Astrocyte (in vitro differentiated cells and primary cell): ENCODE measurements at regions not wholly inside any gene's neighbourhood (a gene's known extent, or its start where the extent isn't known, plus 50 kb on each side); places are given as distances from the start of the nearest gene placed in this dataset.

Experiments used
- DNase-seq: peaks from one replicate; pipeline ENCODE4 v3.0.0-alpha.2; 2010; ENCODE audit warnings: low read depth
- FAIRE-seq: peaks from 2 replicates; lab custom pipeline; 2011; peaks lifted over from hg19 to GRCh38; lab: Jason Lieb, UNC
- H2AFZ ChIP-seq: 2 replicates; pipeline ENCODE4 v1.6.0; 2012; ENCODE audit warnings: low read depth, low read length, inconsistent platforms
- H3K27ac ChIP-seq: 2 replicates; pipeline ENCODE4 v1.5.1; 2011; ENCODE audit warnings: low read depth, low read length, inconsistent platforms
- H3K27me3 ChIP-seq: 2 replicates; pipeline ENCODE4 v1.6.0; 2011; ENCODE audit warnings: low read length, inconsistent platforms; ENCODE audit not compliant: insufficient read depth
- H3K36me3 ChIP-seq: 2 replicates; pipeline ENCODE4 v1.5.1; 2011; ENCODE audit warnings: low read length, inconsistent platforms; ENCODE audit not compliant: insufficient read depth
- H3K4me1 ChIP-seq: 2 replicates; pipeline ENCODE4 v1.5.1; 2011; ENCODE audit warnings: low read length, inconsistent platforms; ENCODE audit not compliant: insufficient read depth
- H3K4me2 ChIP-seq: 2 replicates; pipeline ENCODE4 v1.6.0; 2012; ENCODE audit warnings: low read length, inconsistent platforms
- H3K4me3 ChIP-seq: 2 replicates; pipeline ENCODE4 v1.5.1; 2011; ENCODE audit warnings: low read depth, mild to moderate bottlenecking, low read length, inconsistent platforms; ENCODE audit not compliant: insufficient read depth
- H3K79me2 ChIP-seq: 2 replicates; pipeline ENCODE4 v1.6.0; 2012; ENCODE audit warnings: mild to moderate bottlenecking, low read length, inconsistent platforms; ENCODE audit not compliant: insufficient read depth
- H3K9ac ChIP-seq: 2 replicates; pipeline ENCODE4 v1.6.0; 2012; ENCODE audit warnings: mild to moderate bottlenecking, low read length, inconsistent platforms
- H3K9me3 ChIP-seq: 2 replicates; pipeline ENCODE4 v1.5.1; 2012; ENCODE audit warnings: low read depth, mild to moderate bottlenecking, low read length, inconsistent platforms; ENCODE audit not compliant: insufficient read depth
- H4K20me1 ChIP-seq: 2 replicates; pipeline ENCODE4 v1.6.0; 2012; ENCODE audit warnings: low read length, inconsistent platforms; ENCODE audit not compliant: insufficient read depth
- H3K27ac Mint-ChIP-seq: one replicate; pipeline ENCODE4 v1.8.0; 2021; ENCODE audit warnings: mild to moderate bottlenecking, mixed read lengths; ENCODE audit not compliant: unreplicated experiment
- H3K27me3 Mint-ChIP-seq: one replicate; pipeline ENCODE4 v1.8.0; 2021; ENCODE audit warnings: low read depth, mixed read lengths; ENCODE audit not compliant: unreplicated experiment
- H3K36me3 Mint-ChIP-seq: one replicate; pipeline ENCODE4 v1.8.0; 2021; ENCODE audit warnings: low read depth, mixed read lengths; ENCODE audit not compliant: unreplicated experiment
- H3K4me1 Mint-ChIP-seq: one replicate; pipeline ENCODE4 v1.8.0; 2021; ENCODE audit warnings: low read depth, mixed read lengths; ENCODE audit not compliant: unreplicated experiment
- H3K4me3 Mint-ChIP-seq: one replicate; pipeline ENCODE4 v1.8.0; 2021; ENCODE audit warnings: mild to moderate bottlenecking, moderate library complexity, mixed read lengths; ENCODE audit not compliant: unreplicated experiment
- H3K9me3 Mint-ChIP-seq: one replicate; pipeline ENCODE4 v1.8.0; 2021; ENCODE audit warnings: mild to moderate bottlenecking, mixed read lengths; ENCODE audit not compliant: unreplicated experiment
- CTCF ChIP-seq: IDR thresholded peaks from 2 replicates; pipeline ENCODE4 v1.5.1; 2011; ENCODE audit warnings: low read depth, mild to moderate bottlenecking, inconsistent platforms, low read length, moderate library complexity; ENCODE audit not compliant: insufficient read depth
- EZH2 ChIP-seq: IDR thresholded peaks from 2 replicates; pipeline ENCODE4 v1.6.1; 2012; ENCODE audit warnings: mild to moderate bottlenecking, low read length, inconsistent platforms; ENCODE audit not compliant: insufficient read depth

GRCh38 chr12:131521326-131521725 lies 189.6 kb upstream of the SFSWAP start:
- H3K4me1 ChIP-seq: no peaks in the 10 kb centered on the region
- no peak overlapping the region for H3K9ac ChIP-seq
- H3K9me3 Mint-ChIP-seq: peaks cover 4% of the 10 kb centered on the region
- H3K9me3 ChIP-seq: no peaks in the 10 kb centered on the region
- H2AFZ ChIP-seq: no peak overlapping the region
- H4K20me1 ChIP-seq: no peaks in the 10 kb centered on the region
- no peaks in the 10 kb centered on the region for H3K27me3 ChIP-seq
- H3K27ac Mint-ChIP-seq: no peak overlapping the region
- no peak overlapping the region for H3K4me3 Mint-ChIP-seq
- peaks cover 5% of the 10 kb centered on the region for H3K27me3 Mint-ChIP-seq
- no peaks in the 10 kb centered on the region for H3K79me2 ChIP-seq
- no peak overlapping the region for H3K27ac ChIP-seq
- H3K36me3 ChIP-seq: no peaks in the 10 kb centered on the region
- no peak overlapping the region for H3K4me3 ChIP-seq
- H3K4me1 Mint-ChIP-seq: no peaks in the 10 kb centered on the region
- H3K36me3 Mint-ChIP-seq: no peaks in the 10 kb centered on the region
- no peak for FAIRE-seq
- no peak overlapping the region for H3K4me2 ChIP-seq
- TF ChIP-seq CTCF (no peak), EZH2 (no peak)
- no peak for DNase-seq

GRCh38 chr12:131525795-131526508 lies 184.9 kb upstream of the SFSWAP start:
- no peak for DNase-seq
- H3K27me3 ChIP-seq: no peaks in the 10 kb centered on the region
- no peak overlapping the region for H3K4me2 ChIP-seq
- no peaks in the 10 kb centered on the region for H3K36me3 ChIP-seq
- H2AFZ ChIP-seq: no peak overlapping the region
- no peak for FAIRE-seq
- H3K27ac Mint-ChIP-seq: no peak overlapping the region
- no peaks in the 10 kb centered on the region for H3K9me3 Mint-ChIP-seq
- no peaks in the 10 kb centered on the region for H3K9me3 ChIP-seq
- peaks cover 12% of the 10 kb centered on the region for H3K27me3 Mint-ChIP-seq
- H3K4me3 Mint-ChIP-seq: no peak overlapping the region
- H3K4me3 ChIP-seq: no peak overlapping the region
- no peaks in the 10 kb centered on the region for H3K4me1 Mint-ChIP-seq
- no peak overlapping the region for H3K9ac ChIP-seq
- TF ChIP-seq CTCF (no peak), EZH2 (no peak)
- H4K20me1 ChIP-seq: no peaks in the 10 kb centered on the region
- no peaks in the 10 kb centered on the region for H3K79me2 ChIP-seq
- no peaks in the 10 kb centered on the region for H3K36me3 Mint-ChIP-seq
- H3K27ac ChIP-seq: no peak overlapping the region
- H3K4me1 ChIP-seq: no peaks in the 10 kb centered on the region

GRCh38 chr12:131527092-131527491 lies 183.8 kb upstream of the SFSWAP start:
- H3K79me2 ChIP-seq: no peaks in the 10 kb centered on the region
- no peaks in the 10 kb centered on the region for H3K27me3 ChIP-seq
- no peaks in the 10 kb centered on the region for H3K4me1 Mint-ChIP-seq
- no peak overlapping the region for H3K9ac ChIP-seq
- no peaks in the 10 kb centered on the region for H3K9me3 Mint-ChIP-seq
- H4K20me1 ChIP-seq: no peaks in the 10 kb centered on the region
- no peak overlapping the region for H3K4me3 ChIP-seq
- H3K36me3 ChIP-seq: no peaks in the 10 kb centered on the region
- no peaks in the 10 kb centered on the region for H3K36me3 Mint-ChIP-seq
- DNase-seq (no peak), FAIRE-seq (no peak)
- no peak overlapping the region for H2AFZ ChIP-seq
- no peak overlapping the region for H3K4me2 ChIP-seq
- no peak overlapping the region for H3K27ac ChIP-seq
- H3K9me3 ChIP-seq: no peaks in the 10 kb centered on the region
- H3K4me3 Mint-ChIP-seq: no peak overlapping the region
- TF ChIP-seq CTCF (no peak), EZH2 (no peak)
- H3K27ac Mint-ChIP-seq: no peak overlapping the region
- H3K4me1 ChIP-seq: no peaks in the 10 kb centered on the region
- H3K27me3 Mint-ChIP-seq: peaks cover 23% of the 10 kb centered on the region
